Stimulated activated CD4-positive, alpha-beta T cell treated with anti-CD3 and anti-CD28 coated beads, Interleukin-2, amount 100 ng/mL, for 24 hours (primary cell): ENCODE measurements at regions not wholly inside any gene's neighbourhood (a gene's known extent, or its start where the extent isn't known, plus 50 kb on each side); places are given as distances from the start of the nearest gene placed in this dataset.

Experiments
- DNase-seq, 2 donors: peaks; one replicate each; pipeline ENCODE4 v3.0.0-alpha.2; 2020

- DNase-seq = no peak
Observed at GRCh38 chr3:194267744-194268653, 83.1 kb downstream of the CPN2 start.

- no peak for DNase-seq
Observed at GRCh38 chr3:194268654-194269512, 82.2 kb downstream of the CPN2 start.

- DNase-seq = no peak
Observed at GRCh38 chr3:194269610-194270145, 81.5 kb downstream of the CPN2 start.

GRCh38 chr3:194270627-194271459 is 80.3 kb downstream of the CPN2 start:
- DNase-seq = no peak

GRCh38 chr3:194271460-194272035 is 79.6 kb downstream of the CPN2 start:
- no peak for DNase-seq

- no peak for DNase-seq
Observed at GRCh38 chr3:194272221-194272620, 78.9 kb downstream of the CPN2 start.

- DNase-seq = no peak
Observed at GRCh38 chr3:194272861-194273742, 78.0 kb downstream of the CPN2 start.

- DNase-seq = no peak
Observed at GRCh38 chr3:194273743-194274310, 77.3 kb downstream of the CPN2 start.

- no peak for DNase-seq
Observed at GRCh38 chr3:194274424-194275085, 76.6 kb downstream of the CPN2 start.

GRCh38 chr3:194275291-194275690 is 75.8 kb downstream of the CPN2 start:
- DNase-seq = no peak

GRCh38 chr3:194275721-194276120 is 75.4 kb downstream of the CPN2 start:
- DNase-seq = no peak

GRCh38 chr3:194276768-194277103 is 74.4 kb downstream of the CPN2 start:
- DNase-seq = no peak

- no peak for DNase-seq
Observed at GRCh38 chr3:194277104-194277785, 73.9 kb downstream of the CPN2 start.

GRCh38 chr3:194277786-194278130 is 73.4 kb downstream of the CPN2 start:
- DNase-seq = no peak

GRCh38 chr3:194278186-194278845 is 72.8 kb downstream of the CPN2 start:
- no peak for DNase-seq

GRCh38 chr3:194279101-194279500 is 72.0 kb downstream of the CPN2 start:
- DNase-seq = no peak

GRCh38 chr3:194279701-194280360 is 71.3 kb downstream of the CPN2 start:
- no peak for DNase-seq

- DNase-seq = no peak
Observed at GRCh38 chr3:194280777-194281176, 70.4 kb downstream of the CPN2 start.

- no peak for DNase-seq
Observed at GRCh38 chr3:194281306-194281705, 69.8 kb downstream of the CPN2 start.
